ENCODE measurements at regions not wholly inside any gene's neighbourhood (a gene's known extent, or its start where the extent isn't known, plus 50 kb on each side); places are given as distances from the start of the nearest gene placed in this dataset.

DNA sequence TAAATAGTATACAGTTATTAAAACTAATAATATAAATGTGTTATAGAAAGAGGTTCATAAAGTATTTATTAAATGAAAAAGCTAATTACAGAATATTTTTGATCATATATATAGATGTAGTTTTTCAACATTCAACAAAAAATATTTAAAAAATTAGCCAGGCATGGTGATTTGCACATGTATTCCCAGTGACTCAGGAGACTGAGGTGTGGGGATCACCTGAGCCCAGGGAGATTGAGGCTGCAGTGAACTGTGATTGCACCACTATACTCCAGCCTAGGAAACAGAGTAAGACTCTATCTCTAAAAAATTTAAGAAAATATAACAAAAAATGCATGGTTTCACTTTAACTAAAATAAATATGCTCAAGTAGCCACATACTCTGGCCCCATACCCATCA lies 118.0 kb upstream of the SEMA3C start:
- TF ChIP-seq POLR2A (IDR thresholded peaks at IDR 0.05) (no peak), EP300 (IDR thresholded peaks at IDR 0.05) (no peak), POLR2AphosphoS5 (IDR thresholded peaks at IDR 0.05) (no peak)
- TF ChIP-seq, protein P1, sequence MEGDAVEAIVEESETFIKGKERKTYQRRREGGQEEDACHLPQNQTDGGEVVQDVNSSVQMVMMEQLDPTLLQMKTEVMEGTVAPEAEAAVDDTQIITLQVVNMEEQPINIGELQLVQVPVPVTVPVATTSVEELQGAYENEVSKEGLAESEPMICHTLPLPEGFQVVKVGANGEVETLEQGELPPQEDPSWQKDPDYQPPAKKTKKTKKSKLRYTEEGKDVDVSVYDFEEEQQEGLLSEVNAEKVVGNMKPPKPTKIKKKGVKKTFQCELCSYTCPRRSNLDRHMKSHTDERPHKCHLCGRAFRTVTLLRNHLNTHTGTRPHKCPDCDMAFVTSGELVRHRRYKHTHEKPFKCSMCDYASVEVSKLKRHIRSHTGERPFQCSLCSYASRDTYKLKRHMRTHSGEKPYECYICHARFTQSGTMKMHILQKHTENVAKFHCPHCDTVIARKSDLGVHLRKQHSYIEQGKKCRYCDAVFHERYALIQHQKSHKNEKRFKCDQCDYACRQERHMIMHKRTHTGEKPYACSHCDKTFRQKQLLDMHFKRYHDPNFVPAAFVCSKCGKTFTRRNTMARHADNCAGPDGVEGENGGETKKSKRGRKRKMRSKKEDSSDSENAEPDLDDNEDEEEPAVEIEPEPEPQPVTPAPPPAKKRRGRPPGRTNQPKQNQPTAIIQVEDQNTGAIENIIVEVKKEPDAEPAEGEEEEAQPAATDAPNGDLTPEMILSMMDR (IDR thresholded peaks at IDR 0.05) = no peak
- no peak for DNase-seq (ENCODE audit: low spot score in 2 of 2)
- H3K27me3 ChIP-seq = no peaks in the 10 kb centered on the region
- no peaks in the 10 kb centered on the region for H3K9me3 ChIP-seq
- H3K4me1 ChIP-seq = no peaks in the 10 kb centered on the region
- no peak overlapping the region for H3K4me3 ChIP-seq
- H3K27ac ChIP-seq = no peak overlapping the region
- no peaks in the 10 kb centered on the region for H3K36me3 ChIP-seq

DNA sequence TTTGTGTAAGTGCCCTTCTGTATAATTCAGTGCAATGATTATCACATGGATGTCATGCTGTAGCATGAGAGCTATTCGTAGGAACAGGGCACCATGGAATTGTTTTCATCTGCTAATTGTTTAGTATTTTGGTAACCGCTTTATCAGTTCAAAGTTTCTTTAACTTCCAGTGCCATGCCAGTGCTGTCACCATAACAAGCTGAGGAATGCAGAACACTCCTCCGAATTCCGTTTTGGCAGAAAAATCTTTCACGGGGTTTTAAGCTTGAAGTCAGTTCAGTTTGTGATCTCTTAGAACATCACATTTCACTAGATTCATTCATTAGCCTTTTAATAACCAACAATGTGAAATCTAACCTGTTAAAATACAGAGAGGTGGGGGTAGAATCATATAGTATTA lies 117.2 kb upstream of the SEMA3C start:
- Histone ChIP-seq H3K4me3 (no peak overlapping the region), H3K4me1 (no peaks in the 10 kb centered on the region), H3K9me3 (no peaks in the 10 kb centered on the region), H3K36me3 (no peaks in the 10 kb centered on the region), H3K27me3 (no peaks in the 10 kb centered on the region), H3K27ac (no peak overlapping the region)
- TF ChIP-seq POLR2A (IDR thresholded peaks at IDR 0.05) (no peak), POLR2AphosphoS5 (IDR thresholded peaks at IDR 0.05) (no peak), EP300 (IDR thresholded peaks at IDR 0.05) (no peak)
- TF ChIP-seq, protein P1 (IDR thresholded peaks at IDR 0.05) = no peak
- 55% methylated on average over 5 of the region's 5 CpGs for WGBS
- DNase-seq (ENCODE audit: low spot score in 2 of 2) = no peak

DNA sequence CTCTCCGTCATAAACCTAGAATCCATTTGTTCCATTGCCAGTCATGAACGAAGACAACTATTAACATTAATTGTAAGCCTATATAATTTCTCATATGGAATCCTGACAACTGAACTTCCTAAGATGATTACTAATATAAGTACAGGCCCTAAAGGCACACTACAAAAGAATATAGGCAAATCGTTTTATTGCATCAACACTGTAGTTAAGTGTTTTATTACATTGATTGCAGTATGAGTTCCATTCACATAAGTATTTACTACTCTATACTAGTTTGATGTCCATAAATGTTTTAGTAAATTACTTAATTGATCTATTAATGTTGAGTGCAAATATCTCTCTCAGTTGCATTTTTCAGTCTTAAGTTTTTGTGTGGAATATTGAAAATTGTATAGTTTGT lies 113.1 kb upstream of the SEMA3C start:
- WGBS = 76% methylated on average over 3 of the region's 3 CpGs
- Histone ChIP-seq H3K36me3 (no peaks in the 10 kb centered on the region), H3K4me3 (no peak overlapping the region)

DNA sequence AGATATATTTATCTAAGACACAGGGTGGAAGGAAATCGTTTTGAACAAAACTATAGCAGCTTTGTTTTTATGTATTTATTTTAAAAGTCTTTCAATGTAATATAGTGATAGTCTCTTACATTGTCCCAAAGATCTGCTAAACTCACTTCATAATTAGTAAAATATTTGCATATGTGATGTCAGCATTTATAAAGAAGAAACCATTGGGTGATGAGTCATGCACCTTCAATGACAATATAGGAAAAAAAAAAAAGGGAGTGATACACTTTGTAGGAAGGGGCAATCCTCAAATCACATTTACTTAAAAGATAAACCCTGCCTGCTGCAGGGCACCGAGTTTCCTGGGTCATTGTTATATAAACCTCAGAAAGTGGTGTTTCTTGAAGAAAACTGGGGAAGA lies 112.4 kb upstream of the SEMA3C start:
- H3K27ac ChIP-seq = no peak overlapping the region
- DNase-seq (ENCODE audit: low spot score in 2 of 2) = no peak
- no peaks in the 10 kb centered on the region for H3K9me3 ChIP-seq
- no peak for TF ChIP-seq POLR2A (IDR thresholded peaks at IDR 0.05)
- no peak for TF ChIP-seq POLR2AphosphoS5 (IDR thresholded peaks at IDR 0.05)
- TF ChIP-seq, protein P1 (IDR thresholded peaks at IDR 0.05) = no peak
- no peak for TF ChIP-seq EP300 (IDR thresholded peaks at IDR 0.05)
- H3K27me3 ChIP-seq = no peaks in the 10 kb centered on the region
- H3K4me1 ChIP-seq = no peaks in the 10 kb centered on the region
- H3K36me3 ChIP-seq = no peaks in the 10 kb centered on the region
- no peak overlapping the region for H3K4me3 ChIP-seq
- WGBS = 76% methylated on average over 2 of the region's 2 CpGs

More for the DNA sequence above, 113.1 kb upstream of the SEMA3C start:
- no peaks in the 10 kb centered on the region for H3K9me3 ChIP-seq
- no peaks in the 10 kb centered on the region for H3K27me3 ChIP-seq
- H3K27ac ChIP-seq = no peak overlapping the region
- no peak for DNase-seq (ENCODE audit: low spot score in 2 of 2)
- H3K4me1 ChIP-seq = no peaks in the 10 kb centered on the region
- TF ChIP-seq EP300 (IDR thresholded peaks at IDR 0.05) = no peak
- TF ChIP-seq, protein P1 (IDR thresholded peaks at IDR 0.05) = no peak
- TF ChIP-seq POLR2A (IDR thresholded peaks at IDR 0.05) = no peak
- no peak for TF ChIP-seq POLR2AphosphoS5 (IDR thresholded peaks at IDR 0.05)

DNA sequence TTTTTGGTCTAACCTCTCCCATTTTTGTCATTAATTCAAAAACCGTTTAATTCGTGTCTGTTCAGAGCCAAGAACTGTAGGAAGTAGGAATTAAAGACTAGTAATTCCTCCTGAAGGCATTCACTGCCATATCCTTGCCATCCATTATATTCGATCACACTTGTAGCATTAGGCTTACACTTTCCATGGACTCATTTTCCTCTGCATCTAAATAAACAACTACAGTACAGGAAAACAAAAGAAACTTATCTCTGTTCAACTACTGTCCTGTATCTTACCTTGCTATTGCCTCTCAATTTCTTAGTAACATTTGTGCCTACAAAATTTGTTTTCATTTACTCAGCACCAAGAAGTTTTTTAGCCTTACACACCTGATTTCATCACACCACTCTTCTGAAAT lies 111.6 kb upstream of the SEMA3C start:
- Histone ChIP-seq H3K4me1 (no peaks in the 10 kb centered on the region), H3K27me3 (no peaks in the 10 kb centered on the region), H3K27ac (no peak overlapping the region), H3K4me3 (no peak overlapping the region), H3K9me3 (no peaks in the 10 kb centered on the region), H3K36me3 (no peaks in the 10 kb centered on the region)
- 67% methylated on average over 3 of the region's 3 CpGs for WGBS
- no peak for DNase-seq (ENCODE audit: low spot score in 2 of 2)
- TF ChIP-seq POLR2AphosphoS5 (IDR thresholded peaks at IDR 0.05) (no peak), POLR2A (IDR thresholded peaks at IDR 0.05) (no peak), EP300 (IDR thresholded peaks at IDR 0.05) (no peak)
- TF ChIP-seq, protein P1 (IDR thresholded peaks at IDR 0.05) = no peak

All from suprapubic skin (tissue), 4 donors.